Fibroblast of lung (primary cell): ENCODE measurements at regions not wholly inside any gene's neighbourhood (a gene's known extent, or its start where the extent isn't known, plus 50 kb on each side); places are given as distances from the start of the nearest gene placed in this dataset.
"Not testable (repeated sequence)": the region's sequence is repeated elsewhere in the genome, so short reads cannot be mapped to it uniquely, and the experiment has no call there.

Source experiments
- DNase-seq, 2 donors: peaks; one replicate each; pipeline versions ENCODE4 v3.0.0 to v3.0.0-alpha.2; 2010; ENCODE audit warnings: low read depth in 2 of 2
- H2AFZ ChIP-seq: 2 replicates; pipeline ENCODE4 v1.5.1; 2012; ENCODE audit warnings: low read length, control low read depth, inconsistent platforms
- H3K27ac ChIP-seq: 2 replicates; pipeline ENCODE4 v1.5.1; 2011; ENCODE audit warnings: low read length, control low read depth; ENCODE audit not compliant: insufficient read depth
- H3K27me3 ChIP-seq: 2 replicates; pipeline ENCODE4 v1.5.1; 2011; ENCODE audit warnings: mild to moderate bottlenecking, low read length; ENCODE audit not compliant: control insufficient read depth, insufficient read depth
- H3K36me3 ChIP-seq: 2 replicates; pipeline ENCODE4 v1.5.1; 2011; ENCODE audit warnings: low read length; ENCODE audit not compliant: control insufficient read depth, insufficient read depth
- H3K4me1 ChIP-seq: 2 replicates; pipeline ENCODE4 v1.5.1; 2011; ENCODE audit warnings: low read length; ENCODE audit not compliant: control insufficient read depth, insufficient read depth; ENCODE audit errors: extremely low read depth
- H3K4me2 ChIP-seq: 2 replicates; pipeline ENCODE4 v1.5.1; 2011; ENCODE audit warnings: low read length, control low read depth; ENCODE audit not compliant: insufficient read depth; ENCODE audit errors: extremely low read depth
- H3K4me3 ChIP-seq, 4 experiments: fragments of 200-600 bp in 1 of 4; sonication (generic) in 1 of 4; replicated peaks in 1 of 4; 2 replicates each; pipeline ENCODE4 v1.5.1; 2011 to 2016; ENCODE audit warnings: low read length in 4 of 4, low read depth in 3 of 4, mild to moderate bottlenecking in 3 of 4, control low read depth in 2 of 4, inconsistent platforms in 1 of 4, mixed read lengths in 1 of 4; ENCODE audit not compliant: insufficient read depth in 1 of 4; ENCODE audit errors: control extremely low read depth in 1 of 4
- H3K79me2 ChIP-seq: 2 replicates; pipeline ENCODE4 v1.5.1; 2012; ENCODE audit warnings: mild to moderate bottlenecking, low read length, inconsistent platforms; ENCODE audit not compliant: control insufficient read depth, insufficient read depth
- H3K9ac ChIP-seq: 2 replicates; pipeline ENCODE4 v1.5.1; 2011; ENCODE audit warnings: mild to moderate bottlenecking, low read length, control low read depth; ENCODE audit not compliant: insufficient read depth
- H3K9me3 ChIP-seq: 2 replicates; pipeline ENCODE4 v1.5.1; 2012; ENCODE audit warnings: low read depth, low read length; ENCODE audit not compliant: control insufficient read depth, insufficient read depth
- H4K20me1 ChIP-seq: 2 replicates; pipeline ENCODE4 v1.5.1; 2011; ENCODE audit warnings: low read length; ENCODE audit not compliant: control insufficient read depth, insufficient read depth; ENCODE audit errors: extremely low read depth
- EZH2 ChIP-seq: IDR thresholded peaks from 2 replicates; pipeline ENCODE4 v1.5.1; 2012; ENCODE audit warnings: low read length, control low read depth, mild to moderate bottlenecking; ENCODE audit errors: missing control alignments
- TF ChIP-seq, protein P1 (sequence below), 2 donors: IDR thresholded peaks in 1 of 2; conservative IDR thresholded peaks in 1 of 2; 1 replicate in 1 of 2; 2 replicates in 1 of 2; pipeline ENCODE4 v1.5.1; 2011 to 2012; ENCODE audit warnings: low read length in 2 of 2, control low read depth in 1 of 2, inconsistent platforms in 1 of 2, low read depth in 1 of 2, mild to moderate bottlenecking in 1 of 2

DNA sequence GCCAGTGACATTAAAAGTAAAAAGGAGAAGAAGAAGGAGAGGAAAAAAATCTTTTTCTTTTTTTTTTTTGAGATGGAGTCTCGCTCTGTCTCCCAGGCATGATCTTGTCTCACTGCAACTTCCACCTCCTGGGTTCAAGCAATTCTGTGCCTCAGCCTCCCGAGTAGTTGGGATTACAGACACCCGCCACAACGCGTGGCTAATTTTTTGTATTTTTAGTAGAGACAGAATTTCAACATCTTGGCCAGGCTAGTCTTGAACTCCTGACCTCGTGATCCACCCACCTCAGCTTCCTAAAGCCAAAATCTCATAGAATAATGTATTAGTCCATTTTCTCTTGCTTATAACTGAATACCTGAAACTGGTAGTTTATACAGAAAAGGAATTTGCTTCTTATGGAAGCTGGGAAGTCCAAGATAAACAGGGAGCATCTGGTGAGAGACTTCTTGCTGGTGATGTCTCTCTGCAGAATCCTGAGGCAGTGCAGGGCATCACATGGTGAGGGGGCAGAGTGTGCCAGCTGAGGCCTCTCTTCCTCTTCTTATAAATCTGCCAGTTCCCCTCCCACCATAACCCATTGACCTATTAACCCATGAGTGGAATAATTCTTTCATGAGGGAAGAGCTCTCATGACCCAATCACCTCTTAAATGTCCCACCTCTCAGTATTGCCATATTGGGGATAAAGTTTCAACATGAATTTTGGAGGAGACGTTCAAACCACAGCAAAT lies 466.3 kb downstream of the GADD45G start:
- Histone ChIP-seq H4K20me1 (no peaks in the 10 kb centered on the region), H3K79me2 (no peaks in the 10 kb centered on the region), H3K27ac (no peak overlapping the region), H3K4me3 (no peak overlapping the region), H3K9ac (no peak overlapping the region), H3K4me2 (no peak overlapping the region), H3K4me1 (no peaks in the 10 kb centered on the region), H2AFZ (no peak overlapping the region), H3K36me3 (no peaks in the 10 kb centered on the region), H3K9me3 (no peaks in the 10 kb centered on the region), H3K27me3 (no peaks in the 10 kb centered on the region)
- no peak for DNase-seq
- TF ChIP-seq, protein P1, sequence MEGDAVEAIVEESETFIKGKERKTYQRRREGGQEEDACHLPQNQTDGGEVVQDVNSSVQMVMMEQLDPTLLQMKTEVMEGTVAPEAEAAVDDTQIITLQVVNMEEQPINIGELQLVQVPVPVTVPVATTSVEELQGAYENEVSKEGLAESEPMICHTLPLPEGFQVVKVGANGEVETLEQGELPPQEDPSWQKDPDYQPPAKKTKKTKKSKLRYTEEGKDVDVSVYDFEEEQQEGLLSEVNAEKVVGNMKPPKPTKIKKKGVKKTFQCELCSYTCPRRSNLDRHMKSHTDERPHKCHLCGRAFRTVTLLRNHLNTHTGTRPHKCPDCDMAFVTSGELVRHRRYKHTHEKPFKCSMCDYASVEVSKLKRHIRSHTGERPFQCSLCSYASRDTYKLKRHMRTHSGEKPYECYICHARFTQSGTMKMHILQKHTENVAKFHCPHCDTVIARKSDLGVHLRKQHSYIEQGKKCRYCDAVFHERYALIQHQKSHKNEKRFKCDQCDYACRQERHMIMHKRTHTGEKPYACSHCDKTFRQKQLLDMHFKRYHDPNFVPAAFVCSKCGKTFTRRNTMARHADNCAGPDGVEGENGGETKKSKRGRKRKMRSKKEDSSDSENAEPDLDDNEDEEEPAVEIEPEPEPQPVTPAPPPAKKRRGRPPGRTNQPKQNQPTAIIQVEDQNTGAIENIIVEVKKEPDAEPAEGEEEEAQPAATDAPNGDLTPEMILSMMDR (conservative IDR thresholded peaks at IDR 0.05 in 1 of 2, IDR thresholded peaks at IDR 0.05 in 1 of 2; ENCODE audit: low read depth in 1 of 2, low read length in 2 of 2), result no peak
- TF ChIP-seq EZH2, result no peak

DNA sequence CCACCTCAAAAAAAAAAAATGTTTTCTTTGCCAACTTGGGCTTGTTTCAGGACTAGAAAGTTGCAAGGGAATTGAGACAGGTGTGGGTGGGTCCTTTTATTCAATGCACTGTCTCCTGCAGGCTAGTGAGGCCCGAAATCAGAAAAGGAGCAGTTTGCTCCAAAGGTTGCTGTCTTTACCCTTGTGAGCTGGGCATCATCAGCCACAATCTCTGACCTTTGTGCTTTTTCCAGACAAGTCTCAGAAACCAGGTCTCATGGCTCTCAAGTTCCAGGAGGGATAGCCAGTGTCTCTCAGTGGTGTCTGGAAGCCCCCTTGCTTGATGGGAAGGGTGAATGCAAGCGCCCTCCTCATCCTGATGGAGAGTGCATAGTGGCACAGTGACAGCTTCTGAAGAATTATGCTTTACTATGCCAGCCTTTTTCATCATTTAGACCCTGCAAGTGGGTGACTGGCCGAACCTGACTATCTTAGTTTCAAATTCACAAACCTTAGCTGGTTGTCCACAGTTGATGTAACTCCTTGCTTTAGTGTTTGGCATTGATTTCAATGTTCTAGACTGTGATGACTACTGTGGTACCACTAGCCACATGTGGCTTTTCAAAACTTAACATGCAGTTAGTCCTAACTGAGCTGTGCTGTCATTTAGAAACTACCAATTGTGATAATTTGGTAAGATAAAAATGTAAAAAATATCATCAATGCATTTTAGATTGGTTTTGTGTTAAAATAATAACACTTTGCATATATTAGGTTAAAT lies 468.6 kb downstream of the GADD45G start:
- H4K20me1 ChIP-seq, result no peaks in the 10 kb centered on the region
- H3K9ac ChIP-seq, result no peak overlapping the region
- H3K27me3 ChIP-seq, result no peaks in the 10 kb centered on the region
- H3K79me2 ChIP-seq, result no peaks in the 10 kb centered on the region
- H2AFZ ChIP-seq, result no peak overlapping the region
- H3K4me1 ChIP-seq, result no peaks in the 10 kb centered on the region
- no peaks in the 10 kb centered on the region for H3K9me3 ChIP-seq
- TF ChIP-seq, protein P1 (conservative IDR thresholded peaks at IDR 0.05 in 1 of 2, IDR thresholded peaks at IDR 0.05 in 1 of 2; ENCODE audit: low read depth in 1 of 2, low read length in 2 of 2), result no peak
- TF ChIP-seq EZH2, result no peak
- no peak for DNase-seq
- no peaks in the 10 kb centered on the region for H3K36me3 ChIP-seq
- H3K27ac ChIP-seq, result no peak overlapping the region
- H3K4me2 ChIP-seq, result no peak overlapping the region
- H3K4me3 ChIP-seq, result no peak overlapping the region

DNA sequence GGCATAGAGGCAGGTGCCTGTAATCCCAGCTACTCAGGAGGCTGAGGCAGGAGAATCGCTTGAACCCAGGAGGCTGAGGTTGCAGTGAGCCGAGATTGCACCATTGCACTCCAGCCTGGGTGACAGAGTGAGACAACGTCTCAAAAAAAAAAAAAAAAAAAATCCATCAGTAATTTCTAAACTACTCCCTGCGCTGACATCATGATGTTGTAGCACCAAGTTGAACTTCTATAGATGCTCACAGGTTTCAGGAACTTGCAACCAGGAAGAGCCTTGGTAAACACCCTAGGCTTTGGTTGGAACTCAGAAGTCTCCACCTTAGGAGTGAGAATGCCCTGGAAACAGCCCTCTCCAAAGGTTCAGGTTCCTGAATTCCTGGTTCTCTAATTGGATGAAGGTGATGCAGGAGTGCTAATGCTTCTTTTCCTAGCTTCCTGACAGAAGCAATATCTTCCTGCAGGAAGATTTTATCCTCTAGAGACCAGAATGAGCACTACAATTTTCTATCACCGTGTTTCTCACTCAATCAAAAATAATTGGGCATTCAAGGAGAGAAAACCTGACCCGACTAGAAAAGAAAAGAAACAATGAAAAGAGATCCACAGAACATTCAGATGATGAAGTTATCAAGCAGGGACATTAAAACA lies 469.6 kb downstream of the GADD45G start:
- Histone ChIP-seq H3K79me2 (no peaks in the 10 kb centered on the region), H3K4me2 (no peak overlapping the region), H2AFZ (no peak overlapping the region), H3K4me1 (no peaks in the 10 kb centered on the region), H3K27me3 (no peaks in the 10 kb centered on the region), H3K4me3 (no peak overlapping the region), H3K27ac (no peak overlapping the region), H3K36me3 (no peaks in the 10 kb centered on the region), H3K9me3 (no peaks in the 10 kb centered on the region), H4K20me1 (no peaks in the 10 kb centered on the region), H3K9ac (no peak overlapping the region)
- TF ChIP-seq, protein P1 (conservative IDR thresholded peaks at IDR 0.05 in 1 of 2, IDR thresholded peaks at IDR 0.05 in 1 of 2; ENCODE audit: low read depth in 1 of 2, low read length in 2 of 2), result no peak
- no peak for TF ChIP-seq EZH2
- DNase-seq, result no peak

DNA sequence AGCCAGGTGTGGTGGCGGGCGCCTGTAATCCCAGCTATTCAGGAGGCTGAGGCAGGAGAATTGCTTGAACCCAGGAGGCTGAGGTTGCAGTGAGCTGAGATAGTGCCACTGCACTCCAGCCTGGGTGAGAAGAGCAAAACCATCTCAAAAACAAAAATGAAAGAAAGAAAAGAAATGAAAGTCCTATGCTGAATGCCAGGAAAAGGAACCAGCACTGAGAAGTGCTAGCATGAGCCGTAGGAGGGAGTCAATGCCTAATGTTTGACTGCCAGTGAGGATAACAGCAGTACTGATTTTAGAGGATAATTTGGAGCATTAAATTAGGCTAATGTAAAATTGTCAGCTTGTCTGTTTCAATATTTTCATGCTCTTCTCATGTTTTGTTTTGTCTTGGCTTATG lies 472.8 kb downstream of the GADD45G start:
- not testable (repeated sequence) for H3K4me2 ChIP-seq, H3K9ac ChIP-seq, H2AFZ ChIP-seq, H3K79me2 ChIP-seq, H3K27me3 ChIP-seq, DNase-seq, H3K4me1 ChIP-seq, H3K9me3 ChIP-seq, H4K20me1 ChIP-seq, H3K36me3 ChIP-seq, H3K27ac ChIP-seq, H3K4me3 ChIP-seq
